ENCODE measurements at regions not wholly inside any gene's neighbourhood (a gene's known extent, or its start where the extent isn't known, plus 50 kb on each side); places are given as distances from the start of the nearest gene placed in this dataset.

DNA sequence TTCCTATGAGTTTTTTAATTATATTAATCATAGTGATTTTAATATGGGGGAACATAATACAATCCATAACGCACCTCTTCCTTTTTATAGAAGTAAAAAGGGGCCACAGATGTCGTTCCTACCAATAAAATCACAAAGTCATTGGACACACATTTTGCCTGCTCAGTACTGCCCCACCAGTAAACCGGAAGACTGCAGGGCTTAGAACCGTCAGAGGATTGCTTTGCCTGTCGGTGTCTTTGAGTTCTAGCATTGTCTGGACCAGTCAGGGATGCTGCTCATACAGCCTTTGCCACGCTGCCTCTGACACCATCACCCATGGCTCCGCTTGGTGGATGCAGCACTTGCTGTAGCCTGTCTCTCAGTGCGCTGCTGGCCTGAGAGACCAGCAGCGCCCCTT, 853.6 kb downstream of the C6orf118 start:
- H3K79me2 ChIP-seq (ENCODE audit: insufficient read depth, low read length): no peaks in the 10 kb centered on the region
- no peak overlapping the region for H3K4me2 ChIP-seq (ENCODE audit: low read depth, low read length, poor library complexity, severe bottlenecking)
- H3F3A ChIP-seq (ENCODE audit: insufficient read depth): no peaks in the 10 kb centered on the region
- H2AFZ ChIP-seq (ENCODE audit: low read depth, low read length, severe bottlenecking): no peak overlapping the region
- H3K36me3 ChIP-seq (ENCODE audit: low read length): no peaks in the 10 kb centered on the region
- no peaks in the 10 kb centered on the region for H3K27me3 ChIP-seq (ENCODE audit: low read length)
- H4K20me1 ChIP-seq (ENCODE audit: low read depth, low read length): no peaks in the 10 kb centered on the region
- H3K9me2 ChIP-seq (replicated peaks; ENCODE audit: insufficient read depth, low read length): no peaks in the 10 kb centered on the region
- TF ChIP-seq, protein P1, sequence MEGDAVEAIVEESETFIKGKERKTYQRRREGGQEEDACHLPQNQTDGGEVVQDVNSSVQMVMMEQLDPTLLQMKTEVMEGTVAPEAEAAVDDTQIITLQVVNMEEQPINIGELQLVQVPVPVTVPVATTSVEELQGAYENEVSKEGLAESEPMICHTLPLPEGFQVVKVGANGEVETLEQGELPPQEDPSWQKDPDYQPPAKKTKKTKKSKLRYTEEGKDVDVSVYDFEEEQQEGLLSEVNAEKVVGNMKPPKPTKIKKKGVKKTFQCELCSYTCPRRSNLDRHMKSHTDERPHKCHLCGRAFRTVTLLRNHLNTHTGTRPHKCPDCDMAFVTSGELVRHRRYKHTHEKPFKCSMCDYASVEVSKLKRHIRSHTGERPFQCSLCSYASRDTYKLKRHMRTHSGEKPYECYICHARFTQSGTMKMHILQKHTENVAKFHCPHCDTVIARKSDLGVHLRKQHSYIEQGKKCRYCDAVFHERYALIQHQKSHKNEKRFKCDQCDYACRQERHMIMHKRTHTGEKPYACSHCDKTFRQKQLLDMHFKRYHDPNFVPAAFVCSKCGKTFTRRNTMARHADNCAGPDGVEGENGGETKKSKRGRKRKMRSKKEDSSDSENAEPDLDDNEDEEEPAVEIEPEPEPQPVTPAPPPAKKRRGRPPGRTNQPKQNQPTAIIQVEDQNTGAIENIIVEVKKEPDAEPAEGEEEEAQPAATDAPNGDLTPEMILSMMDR (IDR thresholded peaks at IDR 0.05; ENCODE audit: insufficient read depth, low read length, poor library complexity, severe bottlenecking): no peak
- TF ChIP-seq EZH2phosphoT487 (conservative IDR thresholded peaks at IDR 0.05; ENCODE audit: low read length): no peak
- no peak overlapping the region for H3K27ac ChIP-seq (ENCODE audit: low read depth, low read length)
- H3K9ac ChIP-seq (ENCODE audit: low read length): no peak overlapping the region
- no peaks in the 10 kb centered on the region for H3K9me3 ChIP-seq (ENCODE audit: insufficient read depth, low read length)
- H3K4me3 ChIP-seq (ENCODE audit: insufficient read depth, low read length, poor library complexity, severe bottlenecking): no peak overlapping the region

DNA sequence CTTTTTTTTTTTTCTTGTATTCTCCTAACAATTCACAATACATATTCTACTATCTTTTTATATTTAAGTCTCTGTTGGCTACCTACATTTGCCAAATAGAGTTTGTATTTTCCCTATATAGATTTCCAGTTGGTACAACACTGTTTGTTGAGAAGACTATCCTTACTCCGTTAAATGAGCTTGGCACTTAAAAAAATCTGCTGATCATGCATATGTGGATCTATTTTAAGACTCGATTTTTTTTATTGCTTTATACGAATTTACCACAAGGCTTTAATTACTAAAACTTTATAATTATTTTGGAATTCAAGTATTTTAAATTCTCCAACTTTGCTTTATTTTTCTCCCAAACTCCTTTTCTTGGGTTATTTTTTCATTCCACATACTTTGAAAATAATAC, 855.6 kb downstream of the C6orf118 start:
- no peak overlapping the region for H3K27ac ChIP-seq (ENCODE audit: low read depth, low read length)
- H3K79me2 ChIP-seq (ENCODE audit: insufficient read depth, low read length): no peaks in the 10 kb centered on the region
- H3K4me2 ChIP-seq (ENCODE audit: low read depth, low read length, poor library complexity, severe bottlenecking): no peak overlapping the region
- H3K9me3 ChIP-seq (ENCODE audit: insufficient read depth, low read length): no peaks in the 10 kb centered on the region
- no peak overlapping the region for H3K9ac ChIP-seq (ENCODE audit: low read length)
- H3K9me2 ChIP-seq (replicated peaks; ENCODE audit: insufficient read depth, low read length): 0 out of 2 replicates have a peak, but pooled peaks cover 3% of the 10 kb centered on the region
- no peaks in the 10 kb centered on the region for H4K20me1 ChIP-seq (ENCODE audit: low read depth, low read length)
- H3K4me3 ChIP-seq (ENCODE audit: insufficient read depth, low read length, poor library complexity, severe bottlenecking): no peak overlapping the region
- no peaks in the 10 kb centered on the region for H3K27me3 ChIP-seq (ENCODE audit: low read length)
- H3K36me3 ChIP-seq (ENCODE audit: low read length): no peaks in the 10 kb centered on the region
- TF ChIP-seq EZH2phosphoT487 (conservative IDR thresholded peaks at IDR 0.05; ENCODE audit: low read length): no peak
- TF ChIP-seq, protein P1 (IDR thresholded peaks at IDR 0.05; ENCODE audit: insufficient read depth, low read length, poor library complexity, severe bottlenecking): no peak
- no peaks in the 10 kb centered on the region for H3F3A ChIP-seq (ENCODE audit: insufficient read depth)
- H2AFZ ChIP-seq (ENCODE audit: low read depth, low read length, severe bottlenecking): no peak overlapping the region

DNA sequence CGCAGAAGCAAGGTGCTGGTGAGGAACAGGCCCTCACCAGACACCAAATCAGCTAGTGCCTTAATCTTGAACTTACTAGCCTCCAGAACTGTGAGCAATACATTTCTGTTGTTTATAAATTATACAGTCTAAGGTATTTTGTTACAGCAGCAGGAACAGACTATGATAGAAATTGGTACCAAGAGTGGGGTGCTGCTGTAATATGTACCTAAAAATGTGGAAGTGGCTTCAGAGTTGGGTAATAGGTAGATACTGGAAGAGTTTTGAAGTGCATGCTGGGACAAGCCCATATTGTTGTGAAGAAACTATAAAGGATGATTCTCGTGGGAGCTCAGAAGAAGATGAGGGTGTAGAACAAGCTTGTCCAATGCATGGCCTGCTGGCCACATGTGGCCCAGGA, 866.8 kb downstream of the C6orf118 start:
- no peaks in the 10 kb centered on the region for H3K9me3 ChIP-seq (ENCODE audit: insufficient read depth, low read length)
- H3K9ac ChIP-seq (ENCODE audit: low read length): no peak overlapping the region
- H3K9me2 ChIP-seq (replicated peaks; ENCODE audit: insufficient read depth, low read length): peaks cover 4% of the 10 kb centered on the region; the same call in 1 of the 2 replicates
- H3K27ac ChIP-seq (ENCODE audit: low read depth, low read length): no peak overlapping the region
- no peak overlapping the region for H2AFZ ChIP-seq (ENCODE audit: low read depth, low read length, severe bottlenecking)
- H3K79me2 ChIP-seq (ENCODE audit: insufficient read depth, low read length): no peaks in the 10 kb centered on the region
- TF ChIP-seq, protein P1 (IDR thresholded peaks at IDR 0.05; ENCODE audit: insufficient read depth, low read length, poor library complexity, severe bottlenecking): no peak
- TF ChIP-seq EZH2phosphoT487 (conservative IDR thresholded peaks at IDR 0.05; ENCODE audit: low read length): no peak
- no peaks in the 10 kb centered on the region for H3K36me3 ChIP-seq (ENCODE audit: low read length)
- no peaks in the 10 kb centered on the region for H3F3A ChIP-seq (ENCODE audit: insufficient read depth)
- no peak overlapping the region for H3K4me2 ChIP-seq (ENCODE audit: low read depth, low read length, poor library complexity, severe bottlenecking)
- H3K4me3 ChIP-seq (ENCODE audit: insufficient read depth, low read length, poor library complexity, severe bottlenecking): no peak overlapping the region
- H3K27me3 ChIP-seq (ENCODE audit: low read length): no peaks in the 10 kb centered on the region
- H4K20me1 ChIP-seq (ENCODE audit: low read depth, low read length): no peaks in the 10 kb centered on the region
